ENCODE measurements at regions not wholly inside any gene's neighbourhood (a gene's known extent, or its start where the extent isn't known, plus 50 kb on each side); places are given as distances from the start of the nearest gene placed in this dataset.

DNA sequence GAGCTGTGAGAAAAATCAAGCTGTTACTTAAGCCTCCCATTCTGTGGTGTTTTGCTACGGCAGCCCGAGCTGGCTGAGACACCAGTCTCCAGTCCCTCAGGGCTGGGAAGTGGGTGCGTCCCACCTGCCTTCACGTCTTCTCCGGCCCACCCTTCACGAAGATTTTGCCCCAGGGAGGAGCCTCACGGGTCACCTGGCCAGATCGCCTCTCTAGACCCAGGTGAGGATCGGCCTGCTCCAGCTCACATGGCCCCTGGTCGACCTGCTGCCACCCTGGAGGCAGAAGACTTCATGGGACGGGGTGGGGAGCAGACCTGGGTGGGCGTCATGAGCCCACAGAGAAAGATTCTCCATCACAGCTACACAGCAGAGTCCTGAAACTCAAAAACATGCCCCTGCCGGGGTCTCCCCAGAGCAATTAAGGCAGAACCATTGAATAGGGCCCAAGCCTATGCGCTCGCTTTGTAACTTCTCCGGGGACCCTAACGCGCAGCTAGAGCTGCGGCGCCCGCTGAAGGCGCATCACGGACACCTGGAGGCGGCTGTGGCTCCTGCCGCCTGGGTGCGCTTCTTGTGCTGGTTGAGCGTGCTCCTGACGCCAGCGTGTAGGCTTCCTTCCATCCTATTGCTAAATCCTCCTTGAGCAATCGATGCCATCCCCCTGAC, 92.6 kb upstream of the ALDH1A3 start:
- Histone ChIP-seq H3K27ac (ENCODE audit: low read length in 2 of 2) (no peak overlapping the region), H3K9ac (ENCODE audit: low read length) (no peak overlapping the region), H3K79me2 (ENCODE audit: control insufficient read depth, insufficient read depth, low read length) (no peaks in the 10 kb centered on the region), H3K4me2 (replicated peaks; ENCODE audit: low read depth, low read length, poor library complexity, severe bottlenecking) (no peak overlapping the region), H3K4me1 (ENCODE audit: control insufficient read depth in 2 of 2, insufficient read depth in 2 of 2, low read length in 2 of 2) (no peaks in the 10 kb centered on the region), H3K4me3 (ENCODE audit: control extremely low read depth in 1 of 5, extremely low read depth in 1 of 5, insufficient read depth in 1 of 5, low read depth in 2 of 5, low read length in 4 of 5) (no peak overlapping the region), H3K36me3 (replicated peaks in 1 of 2; ENCODE audit: control extremely low read depth in 1 of 2, control insufficient read depth in 1 of 2, extremely low read depth in 1 of 2, insufficient read depth in 2 of 2, low read length in 1 of 2) (no peaks in the 10 kb centered on the region), H4K20me1 (ENCODE audit: control insufficient read depth, insufficient read depth, low read length, poor library complexity, severe bottlenecking) (no peaks in the 10 kb centered on the region), H3K9me3 (ENCODE audit: control extremely low read depth in 1 of 3, control insufficient read depth in 2 of 3, insufficient read depth in 1 of 3, low read length in 2 of 3) (no peaks in the 10 kb centered on the region), H3K27me3 (replicated peaks in 1 of 4; ENCODE audit: control extremely low read depth in 1 of 4, control insufficient read depth in 3 of 4, insufficient read depth in 4 of 4, low read length in 3 of 4) (no peaks in the 10 kb centered on the region), H2AFZ (ENCODE audit: insufficient read depth, low read depth, low read length, poor library complexity, severe bottlenecking) (no peak overlapping the region)
- ChIA-PET CTCF (no interaction called here), POLR2A (no interaction called here)
- H3K9me3 Mint-ChIP-seq (ENCODE audit: insufficient read depth), result no peaks in the 10 kb centered on the region
- H3K27me3 Mint-ChIP-seq, result peaks cover 6% of the 10 kb centered on the region
- no peak overlapping the region for H3K4me3 Mint-ChIP-seq
- 84% methylated on average over 30 of the region's 30 CpGs for WGBS (ENCODE audit: insufficient coverage)
- ATAC-seq (ENCODE audit: low read depth), result no peak
- no peaks in the 10 kb centered on the region for H3K4me1 Mint-ChIP-seq
- DNase-seq, result no peak
- intact Hi-C loops (cut with micrococcal nuclease), result no loop called here
- TF ChIP-seq, protein P1, sequence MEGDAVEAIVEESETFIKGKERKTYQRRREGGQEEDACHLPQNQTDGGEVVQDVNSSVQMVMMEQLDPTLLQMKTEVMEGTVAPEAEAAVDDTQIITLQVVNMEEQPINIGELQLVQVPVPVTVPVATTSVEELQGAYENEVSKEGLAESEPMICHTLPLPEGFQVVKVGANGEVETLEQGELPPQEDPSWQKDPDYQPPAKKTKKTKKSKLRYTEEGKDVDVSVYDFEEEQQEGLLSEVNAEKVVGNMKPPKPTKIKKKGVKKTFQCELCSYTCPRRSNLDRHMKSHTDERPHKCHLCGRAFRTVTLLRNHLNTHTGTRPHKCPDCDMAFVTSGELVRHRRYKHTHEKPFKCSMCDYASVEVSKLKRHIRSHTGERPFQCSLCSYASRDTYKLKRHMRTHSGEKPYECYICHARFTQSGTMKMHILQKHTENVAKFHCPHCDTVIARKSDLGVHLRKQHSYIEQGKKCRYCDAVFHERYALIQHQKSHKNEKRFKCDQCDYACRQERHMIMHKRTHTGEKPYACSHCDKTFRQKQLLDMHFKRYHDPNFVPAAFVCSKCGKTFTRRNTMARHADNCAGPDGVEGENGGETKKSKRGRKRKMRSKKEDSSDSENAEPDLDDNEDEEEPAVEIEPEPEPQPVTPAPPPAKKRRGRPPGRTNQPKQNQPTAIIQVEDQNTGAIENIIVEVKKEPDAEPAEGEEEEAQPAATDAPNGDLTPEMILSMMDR (IDR thresholded peaks at IDR 0.05), result no peak
- TF ChIP-seq EZH2 (IDR thresholded peaks at IDR 0.05; ENCODE audit: borderline replicate concordance, insufficient read depth, low read depth, low read length, poor library complexity, severe bottlenecking), result no peak
- no peak overlapping the region for H3K27ac Mint-ChIP-seq

DNA sequence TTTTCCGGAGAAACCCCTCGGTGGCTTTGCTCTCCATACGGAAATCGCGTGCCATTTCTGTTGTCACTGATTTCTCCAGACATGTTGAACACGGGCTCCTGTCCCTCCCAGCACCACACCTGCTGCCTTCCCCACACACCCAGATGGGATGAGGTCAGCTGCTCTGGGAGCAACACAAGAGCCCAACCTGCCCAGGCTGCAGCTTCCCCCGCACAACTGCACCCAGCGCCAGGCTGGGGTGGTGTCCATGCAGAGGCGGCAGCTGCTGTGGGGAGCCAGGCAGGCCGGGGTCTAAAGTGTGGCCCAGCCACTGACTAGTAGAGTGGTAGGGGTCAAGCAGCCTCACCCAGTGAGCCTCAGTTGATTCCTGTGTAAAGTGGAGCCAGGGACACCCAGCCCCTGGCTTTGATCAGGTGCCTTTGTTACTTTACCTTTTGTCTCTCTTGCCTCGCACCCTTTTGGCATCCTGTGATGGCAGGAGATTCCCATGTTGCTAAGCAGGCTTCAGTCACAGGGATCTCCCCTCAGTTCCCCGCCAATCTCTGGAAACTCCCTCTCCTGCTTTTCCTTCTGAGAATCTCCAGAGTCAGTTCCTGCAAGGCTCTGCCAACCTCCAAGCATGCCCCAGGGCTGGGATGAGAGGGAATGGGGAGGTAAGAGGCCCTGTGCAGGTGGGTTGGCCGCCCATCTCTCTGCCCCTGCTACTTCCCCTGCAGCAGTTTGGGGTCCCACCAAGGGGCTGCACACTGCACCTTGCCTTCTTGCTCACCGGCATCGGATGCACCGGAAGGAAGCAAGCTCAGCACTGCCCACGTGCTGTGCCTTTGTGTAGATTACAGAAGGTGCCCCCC, 91.8 kb upstream of the ALDH1A3 start:
- WGBS (ENCODE audit: insufficient coverage), result 75% methylated on average over 17 of the region's 17 CpGs
- Histone ChIP-seq H2AFZ (ENCODE audit: insufficient read depth, low read depth, low read length, poor library complexity, severe bottlenecking) (no peak overlapping the region), H3K27me3 (replicated peaks in 1 of 4; ENCODE audit: control extremely low read depth in 1 of 4, control insufficient read depth in 3 of 4, insufficient read depth in 4 of 4, low read length in 3 of 4) (peaks cover 0 to 2% (median 0%) of the 10 kb centered on the region in 4 experiments), H3K27ac (ENCODE audit: low read length in 2 of 2) (no peak overlapping the region), H3K79me2 (ENCODE audit: control insufficient read depth, insufficient read depth, low read length) (no peaks in the 10 kb centered on the region), H3K9ac (ENCODE audit: low read length) (no peak overlapping the region), H4K20me1 (ENCODE audit: control insufficient read depth, insufficient read depth, low read length, poor library complexity, severe bottlenecking) (no peaks in the 10 kb centered on the region), H3K4me3 (ENCODE audit: control extremely low read depth in 1 of 5, extremely low read depth in 1 of 5, insufficient read depth in 1 of 5, low read depth in 2 of 5, low read length in 4 of 5) (no peak overlapping the region), H3K4me2 (replicated peaks; ENCODE audit: low read depth, low read length, poor library complexity, severe bottlenecking) (no peak overlapping the region), H3K36me3 (replicated peaks in 1 of 2; ENCODE audit: control extremely low read depth in 1 of 2, control insufficient read depth in 1 of 2, extremely low read depth in 1 of 2, insufficient read depth in 2 of 2, low read length in 1 of 2) (no peaks in the 10 kb centered on the region), H3K4me1 (ENCODE audit: control insufficient read depth in 2 of 2, insufficient read depth in 2 of 2, low read length in 2 of 2) (no peaks in the 10 kb centered on the region), H3K9me3 (ENCODE audit: control extremely low read depth in 1 of 3, control insufficient read depth in 2 of 3, insufficient read depth in 1 of 3, low read length in 2 of 3) (no peaks in the 10 kb centered on the region)
- Mint-ChIP-seq H3K27ac (no peak overlapping the region), H3K4me1 (no peaks in the 10 kb centered on the region), H3K4me3 (no peak overlapping the region), H3K27me3 (peaks cover 3% of the 10 kb centered on the region), H3K9me3 (ENCODE audit: insufficient read depth) (no peaks in the 10 kb centered on the region)
- TF ChIP-seq, protein P1 (IDR thresholded peaks at IDR 0.05), result no peak
- TF ChIP-seq EZH2 (IDR thresholded peaks at IDR 0.05; ENCODE audit: borderline replicate concordance, insufficient read depth, low read depth, low read length, poor library complexity, severe bottlenecking), result no peak
- ATAC-seq (ENCODE audit: low read depth), result no peak
- POLR2A ChIA-PET, result no interaction called here
- intact Hi-C loops (cut with micrococcal nuclease), result no loop called here
- CTCF ChIA-PET, result no interaction called here
- no peak for DNase-seq
